ENCODE measurements at regions not wholly inside any gene's neighbourhood (a gene's known extent, or its start where the extent isn't known, plus 50 kb on each side); places are given as distances from the start of the nearest gene placed in this dataset.
"Not testable (repeated sequence)": the region's sequence is repeated elsewhere in the genome, so short reads cannot be mapped to it uniquely, and the experiment has no call there.

- Histone ChIP-seq H3K4me1 (ENCODE audit: control insufficient read depth in 1 of 2, low read depth in 2 of 2) (no peaks in the 10 kb centered on the region), H3K27ac (no peak overlapping the region), H3K9me3 (no peaks in the 10 kb centered on the region), H3K27me3 (replicated peaks; ENCODE audit: insufficient read depth) (no peaks in the 10 kb centered on the region), H3K36me3 (no peaks in the 10 kb centered on the region), H3K4me3 (no peak overlapping the region)
- no peak for TF ChIP-seq CTCF (IDR thresholded peaks at IDR 0.05)
- ATAC-seq (ENCODE audit: insufficient number of reproducible peaks, low FRiP score, low read depth) (no peak), DNase-seq (ENCODE audit: low spot score) (no peak)
Observed at GRCh38 chr1:227508431-227508830, 54.9 kb upstream of the ZNF678 start.

- H3K36me3 ChIP-seq; H3K4me3 ChIP-seq; ATAC-seq (ENCODE audit: insufficient number of reproducible peaks, low FRiP score, low read depth); DNase-seq (ENCODE audit: low spot score); H3K27ac ChIP-seq; H3K4me1 ChIP-seq (ENCODE audit: control insufficient read depth in 1 of 2, low read depth in 2 of 2); H3K9me3 ChIP-seq; H3K27me3 ChIP-seq (replicated peaks; ENCODE audit: insufficient read depth): not testable (repeated sequence)
Observed at GRCh38 chr1:227506490-227507393, 56.6 kb upstream of the ZNF678 start.

GRCh38 chr1:227496045-227496444 is 67.3 kb upstream of the ZNF678 start:
- H3K27ac ChIP-seq; DNase-seq (ENCODE audit: low spot score); ATAC-seq (ENCODE audit: insufficient number of reproducible peaks, low FRiP score, low read depth); H3K36me3 ChIP-seq; H3K27me3 ChIP-seq (replicated peaks; ENCODE audit: insufficient read depth); H3K9me3 ChIP-seq; H3K4me3 ChIP-seq; H3K4me1 ChIP-seq (ENCODE audit: control insufficient read depth in 1 of 2, low read depth in 2 of 2): not testable (repeated sequence)

GRCh38 chr1:227493863-227494551 is 69.3 kb upstream of the ZNF678 start:
- H3K36me3 ChIP-seq; H3K27me3 ChIP-seq (replicated peaks; ENCODE audit: insufficient read depth); H3K9me3 ChIP-seq; H3K27ac ChIP-seq; H3K4me3 ChIP-seq; H3K4me1 ChIP-seq (ENCODE audit: control insufficient read depth in 1 of 2, low read depth in 2 of 2); ATAC-seq (ENCODE audit: insufficient number of reproducible peaks, low FRiP score, low read depth); DNase-seq (ENCODE audit: low spot score): not testable (repeated sequence)

GRCh38 chr1:227490478-227490877 is 72.9 kb upstream of the ZNF678 start:
- Histone ChIP-seq H3K9me3 (no peaks in the 10 kb centered on the region), H3K27ac (no peak overlapping the region), H3K4me1 (ENCODE audit: control insufficient read depth in 1 of 2, low read depth in 2 of 2) (no peaks in the 10 kb centered on the region), H3K27me3 (replicated peaks; ENCODE audit: insufficient read depth) (no peaks in the 10 kb centered on the region), H3K4me3 (no peak overlapping the region), H3K36me3 (no peaks in the 10 kb centered on the region)
- ATAC-seq (ENCODE audit: insufficient number of reproducible peaks, low FRiP score, low read depth) (no peak), DNase-seq (ENCODE audit: low spot score) (no peak)
- TF ChIP-seq CTCF (IDR thresholded peaks at IDR 0.05) = no peak

- Histone ChIP-seq H3K9me3 (no peaks in the 10 kb centered on the region), H3K27ac (no peak overlapping the region), H3K4me1 (ENCODE audit: control insufficient read depth in 1 of 2, low read depth in 2 of 2) (no peaks in the 10 kb centered on the region), H3K27me3 (replicated peaks; ENCODE audit: insufficient read depth) (no peaks in the 10 kb centered on the region), H3K36me3 (no peaks in the 10 kb centered on the region), H3K4me3 (no peak overlapping the region)
- TF ChIP-seq CTCF (IDR thresholded peaks at IDR 0.05) = no peak
- no peak for DNase-seq (ENCODE audit: low spot score)
- ATAC-seq (ENCODE audit: insufficient number of reproducible peaks, low FRiP score, low read depth) = no peak
Observed at GRCh38 chr1:227490001-227490400, 73.4 kb upstream of the ZNF678 start.
